ENCODE measurements at regions not wholly inside any gene's neighbourhood (a gene's known extent, or its start where the extent isn't known, plus 50 kb on each side); places are given as distances from the start of the nearest gene placed in this dataset.

GRCh38 chr4:81604683-81605218, 133.0 kb upstream of the RASGEF1B start:
- H3K18ac ChIP-seq (ENCODE audit: low read depth in 1 of 2, low read length in 2 of 2) = no peak overlapping the region
- no peak overlapping the region for H3K14ac ChIP-seq (ENCODE audit: low read length in 2 of 2)
- H4K91ac ChIP-seq (ENCODE audit: low read length) = no peak overlapping the region
- H3K9ac ChIP-seq (ENCODE audit: low read length) = no peak overlapping the region
- H3K4me1 ChIP-seq (ENCODE audit: control insufficient read depth, insufficient read depth, low read depth, low read length) = no peaks in the 10 kb centered on the region
- H2AK5ac ChIP-seq (ENCODE audit: low read length, severe bottlenecking) = no peak overlapping the region
- WGBS = 89% methylated on average over 3 of the region's 3 CpGs
- no peaks in the 10 kb centered on the region for H3K9me3 ChIP-seq (ENCODE audit: control insufficient read depth, low read length)
- no peaks in the 10 kb centered on the region for H3K36me3 ChIP-seq (ENCODE audit: control insufficient read depth in 1 of 2, insufficient read depth in 2 of 2, low read depth in 1 of 2, low read length in 2 of 2)
- H2BK120ac ChIP-seq (ENCODE audit: low read depth, low read length) = no peak overlapping the region
- no peak overlapping the region for H2AFZ ChIP-seq (ENCODE audit: low read depth, low read length)
- no peak overlapping the region for H3K4ac ChIP-seq (ENCODE audit: low read depth in 1 of 2, low read length in 2 of 2)
- H3K4me2 ChIP-seq (ENCODE audit: low read length, poor library complexity, severe bottlenecking) = no peak overlapping the region
- no peak overlapping the region for H3K27ac ChIP-seq (ENCODE audit: low read length, poor library complexity, severe bottlenecking)
- peaks cover 0 to 16% of the 10 kb centered on the region in 2 experiments for H3K27me3 ChIP-seq (ENCODE audit: control insufficient read depth in 1 of 2, insufficient read depth in 1 of 2, low read length in 2 of 2)
- H3K23ac ChIP-seq (ENCODE audit: low read length in 2 of 2) = no peak overlapping the region
- no peak overlapping the region for H3K4me3 ChIP-seq (ENCODE audit: insufficient read depth in 1 of 2, low read depth in 1 of 2, low read length in 2 of 2)
- no peak overlapping the region for H2BK12ac ChIP-seq (ENCODE audit: low read length in 2 of 2)
- no peak overlapping the region for H2BK5ac ChIP-seq (ENCODE audit: low read depth, low read length, poor library complexity, severe bottlenecking)
- no peak overlapping the region for H4K8ac ChIP-seq (ENCODE audit: low read length)
- no peaks in the 10 kb centered on the region for H3K79me1 ChIP-seq (replicated peaks; ENCODE audit: low read length, poor library complexity, severe bottlenecking)
- no peak overlapping the region for H2BK15ac ChIP-seq (ENCODE audit: low read depth, poor library complexity, severe bottlenecking)
- no peak for DNase-seq

DNA sequence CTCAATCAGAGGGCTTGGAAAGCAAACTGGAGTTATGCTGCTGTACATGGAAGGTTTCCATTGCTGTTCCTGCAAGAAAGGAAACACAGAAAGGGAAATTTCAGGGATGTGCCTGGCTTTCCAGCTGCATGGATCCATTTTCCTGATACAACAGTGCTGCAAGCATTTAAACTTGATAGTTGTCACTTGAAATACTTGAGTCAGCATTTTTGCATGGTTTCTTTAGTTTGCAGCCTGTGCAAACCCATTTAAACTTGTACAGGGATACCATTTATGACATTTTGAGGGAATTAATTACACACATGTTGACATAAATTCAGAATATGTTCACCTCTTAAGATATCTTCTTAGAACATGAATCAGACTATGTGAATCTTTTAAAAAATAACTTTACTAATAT, 131.1 kb upstream of the RASGEF1B start:
- peaks cover 0 to 21% of the 10 kb centered on the region in 2 experiments for H3K27me3 ChIP-seq (ENCODE audit: control insufficient read depth in 1 of 2, insufficient read depth in 1 of 2, low read length in 2 of 2)
- H3K36me3 ChIP-seq (ENCODE audit: control insufficient read depth in 1 of 2, insufficient read depth in 2 of 2, low read depth in 1 of 2, low read length in 2 of 2) = no peaks in the 10 kb centered on the region
- no peak overlapping the region for H2BK15ac ChIP-seq (ENCODE audit: low read depth, poor library complexity, severe bottlenecking)
- H2AFZ ChIP-seq (ENCODE audit: low read depth, low read length) = no peak overlapping the region
- H3K23ac ChIP-seq (ENCODE audit: low read length in 2 of 2) = no peak overlapping the region
- H2BK5ac ChIP-seq (ENCODE audit: low read depth, low read length, poor library complexity, severe bottlenecking) = no peak overlapping the region
- H3K9me3 ChIP-seq (ENCODE audit: control insufficient read depth, low read length) = peaks cover 5% of the 10 kb centered on the region
- H3K79me1 ChIP-seq (replicated peaks; ENCODE audit: low read length, poor library complexity, severe bottlenecking) = no peaks in the 10 kb centered on the region
- H3K27ac ChIP-seq (ENCODE audit: low read length, poor library complexity, severe bottlenecking) = no peak overlapping the region
- no peak overlapping the region for H3K4ac ChIP-seq (ENCODE audit: low read depth in 1 of 2, low read length in 2 of 2)
- H4K8ac ChIP-seq (ENCODE audit: low read length) = no peak overlapping the region
- DNase-seq = no peak
- H3K14ac ChIP-seq (ENCODE audit: low read length in 2 of 2) = no peak overlapping the region
- no peak overlapping the region for H3K9ac ChIP-seq (ENCODE audit: low read length)
- no peak overlapping the region for H2BK120ac ChIP-seq (ENCODE audit: low read depth, low read length)
- no peaks in the 10 kb centered on the region for H3K4me1 ChIP-seq (ENCODE audit: control insufficient read depth, insufficient read depth, low read depth, low read length)
- no peak overlapping the region for H3K4me3 ChIP-seq (ENCODE audit: insufficient read depth in 1 of 2, low read depth in 1 of 2, low read length in 2 of 2)
- H2BK12ac ChIP-seq (ENCODE audit: low read length in 2 of 2) = no peak overlapping the region
- no peak overlapping the region for H2AK5ac ChIP-seq (ENCODE audit: low read length, severe bottlenecking)
- H3K4me2 ChIP-seq (ENCODE audit: low read length, poor library complexity, severe bottlenecking) = no peak overlapping the region
- H3K18ac ChIP-seq (ENCODE audit: low read depth in 1 of 2, low read length in 2 of 2) = no peak overlapping the region
- H4K91ac ChIP-seq (ENCODE audit: low read length) = no peak overlapping the region

GRCh38 chr4:81601358-81601694, 129.6 kb upstream of the RASGEF1B start:
- Histone ChIP-seq H3K4me3 (ENCODE audit: insufficient read depth in 1 of 2, low read depth in 1 of 2, low read length in 2 of 2) (no peak overlapping the region), H2AFZ (ENCODE audit: low read depth, low read length) (no peak overlapping the region), H3K79me1 (replicated peaks; ENCODE audit: low read length, poor library complexity, severe bottlenecking) (no peaks in the 10 kb centered on the region), H3K9ac (ENCODE audit: low read length) (no peak overlapping the region), H4K91ac (ENCODE audit: low read length) (no peak overlapping the region), H3K4me1 (ENCODE audit: control insufficient read depth, insufficient read depth, low read depth, low read length) (no peaks in the 10 kb centered on the region), H3K9me3 (ENCODE audit: control insufficient read depth, low read length) (peaks cover 7% of the 10 kb centered on the region), H4K8ac (ENCODE audit: low read length) (no peak overlapping the region), H3K14ac (ENCODE audit: low read length in 2 of 2) (no peak overlapping the region), H2BK12ac (ENCODE audit: low read length in 2 of 2) (no peak overlapping the region), H3K27me3 (ENCODE audit: control insufficient read depth in 1 of 2, insufficient read depth in 1 of 2, low read length in 2 of 2) (peaks cover 0 to 22% of the 10 kb centered on the region in 2 experiments), H3K4ac (ENCODE audit: low read depth in 1 of 2, low read length in 2 of 2) (no peak overlapping the region), H3K23ac (ENCODE audit: low read length in 2 of 2) (no peak overlapping the region), H3K27ac (ENCODE audit: low read length, poor library complexity, severe bottlenecking) (no peak overlapping the region), H3K4me2 (ENCODE audit: low read length, poor library complexity, severe bottlenecking) (no peak overlapping the region), H2BK120ac (ENCODE audit: low read depth, low read length) (no peak overlapping the region), H2BK5ac (ENCODE audit: low read depth, low read length, poor library complexity, severe bottlenecking) (no peak overlapping the region), H2AK5ac (ENCODE audit: low read length, severe bottlenecking) (no peak overlapping the region), H3K36me3 (ENCODE audit: control insufficient read depth in 1 of 2, insufficient read depth in 2 of 2, low read depth in 1 of 2, low read length in 2 of 2) (no peaks in the 10 kb centered on the region), H2BK15ac (ENCODE audit: low read depth, poor library complexity, severe bottlenecking) (no peak overlapping the region), H3K18ac (ENCODE audit: low read depth in 1 of 2, low read length in 2 of 2) (no peak overlapping the region)
- DNase-seq = no peak
- 14% methylated on average over 1 of the region's 1 CpG for WGBS

- Histone ChIP-seq H2BK5ac (ENCODE audit: low read depth, low read length, poor library complexity, severe bottlenecking) (no peak overlapping the region), H2BK120ac (ENCODE audit: low read depth, low read length) (no peak overlapping the region), H3K9ac (ENCODE audit: low read length) (peak overlapping the region; percentile 14), H3K4ac (ENCODE audit: low read depth in 1 of 2, low read length in 2 of 2) (no peak overlapping the region), H2BK15ac (ENCODE audit: low read depth, poor library complexity, severe bottlenecking) (no peak overlapping the region), H3K4me2 (ENCODE audit: low read length, poor library complexity, severe bottlenecking) (no peak overlapping the region), H3K18ac (ENCODE audit: low read depth in 1 of 2, low read length in 2 of 2) (no peak overlapping the region), H4K91ac (ENCODE audit: low read length) (no peak overlapping the region), H2BK12ac (ENCODE audit: low read length in 2 of 2) (no peak overlapping the region), H3K79me1 (replicated peaks; ENCODE audit: low read length, poor library complexity, severe bottlenecking) (no peaks in the 10 kb centered on the region), H3K27me3 (ENCODE audit: control insufficient read depth in 1 of 2, insufficient read depth in 1 of 2, low read length in 2 of 2) (peaks cover 0 to 22% of the 10 kb centered on the region in 2 experiments), H4K8ac (ENCODE audit: low read length) (no peak overlapping the region), H3K36me3 (ENCODE audit: control insufficient read depth in 1 of 2, insufficient read depth in 2 of 2, low read depth in 1 of 2, low read length in 2 of 2) (no peaks in the 10 kb centered on the region), H3K4me3 (ENCODE audit: insufficient read depth in 1 of 2, low read depth in 1 of 2, low read length in 2 of 2) (no peak overlapping the region), H3K23ac (ENCODE audit: low read length in 2 of 2) (no peak overlapping the region), H3K9me3 (ENCODE audit: control insufficient read depth, low read length) (peaks cover 7% of the 10 kb centered on the region), H3K27ac (ENCODE audit: low read length, poor library complexity, severe bottlenecking) (no peak overlapping the region), H3K14ac (ENCODE audit: low read length in 2 of 2) (no peak overlapping the region), H2AK5ac (ENCODE audit: low read length, severe bottlenecking) (no peak overlapping the region), H2AFZ (ENCODE audit: low read depth, low read length) (no peak overlapping the region), H3K4me1 (ENCODE audit: control insufficient read depth, insufficient read depth, low read depth, low read length) (no peaks in the 10 kb centered on the region)
- WGBS = 34% methylated on average over 15 of the region's 18 CpGs
- peak; percentile 48 for DNase-seq
Measured at GRCh38 chr4:81600520-81601357, 129.0 kb upstream of the RASGEF1B start.

All from mesenchymal stem cell (in vitro differentiated cells and primary cell).